Islet precursor cell (in vitro differentiated cells): ENCODE measurements at regions not wholly inside any gene's neighbourhood (a gene's known extent, or its start where the extent isn't known, plus 50 kb on each side); places are given as distances from the start of the nearest gene placed in this dataset.

ENCODE experiments used
- DNase-seq: peaks from one replicate; pipeline ENCODE4 v3.0.0-alpha.2; 2018

GRCh38 chr3:99295836-99296235, 342.6 kb upstream of the COL8A1 start:
- DNase-seq, result no peak

GRCh38 chr3:99294092-99294491, 344.3 kb upstream of the COL8A1 start:
- peak; percentile 47 for DNase-seq

- no peak for DNase-seq
Measured at GRCh38 chr3:99287876-99288275, 350.5 kb upstream of the COL8A1 start.

GRCh38 chr3:99286266-99286845, 352.0 kb upstream of the COL8A1 start:
- DNase-seq, result no peak

- no peak for DNase-seq
Measured at GRCh38 chr3:99269606-99270351, 368.3 kb upstream of the DCBLD2 start.

GRCh38 chr3:99256788-99257187, 355.3 kb upstream of the DCBLD2 start:
- DNase-seq, result no peak

- no peak for DNase-seq
Measured at GRCh38 chr3:99253963-99254355, 352.5 kb upstream of the DCBLD2 start.

- no peak for DNase-seq
Measured at GRCh38 chr3:99250821-99251355, 349.4 kb upstream of the DCBLD2 start.

- DNase-seq, result no peak
Measured at GRCh38 chr3:99250272-99250671, 348.8 kb upstream of the DCBLD2 start.

- DNase-seq, result no peak
Measured at GRCh38 chr3:99249627-99250026, 348.1 kb upstream of the DCBLD2 start.

- DNase-seq, result no peak
Measured at GRCh38 chr3:99248913-99249312, 347.4 kb upstream of the DCBLD2 start.

GRCh38 chr3:99248130-99248529, 346.6 kb upstream of the DCBLD2 start:
- DNase-seq, result no peak

- DNase-seq, result no peak
Measured at GRCh38 chr3:99246010-99246654, 344.6 kb upstream of the DCBLD2 start.

- no peak for DNase-seq
Measured at GRCh38 chr3:99242271-99242670, 340.8 kb upstream of the DCBLD2 start.

GRCh38 chr3:99240700-99241099, 339.2 kb upstream of the DCBLD2 start:
- DNase-seq, result no peak

- no peak for DNase-seq
Measured at GRCh38 chr3:99236576-99236975, 335.1 kb upstream of the DCBLD2 start.

GRCh38 chr3:99232696-99233095, 331.2 kb upstream of the DCBLD2 start:
- DNase-seq, result no peak

GRCh38 chr3:99218468-99218867, 317.0 kb upstream of the DCBLD2 start:
- DNase-seq, result no peak

GRCh38 chr3:99212969-99213368, 311.5 kb upstream of the DCBLD2 start:
- DNase-seq, result no peak

- DNase-seq, result no peak
Measured at GRCh38 chr3:99211309-99211708, 309.8 kb upstream of the DCBLD2 start.

- no peak for DNase-seq
Measured at GRCh38 chr3:99199021-99199420, 297.5 kb upstream of the DCBLD2 start.

- DNase-seq, result no peak
Measured at GRCh38 chr3:99191186-99191585, 289.7 kb upstream of the DCBLD2 start.

- DNase-seq, result no peak
Measured at GRCh38 chr3:99188936-99189335, 287.4 kb upstream of the DCBLD2 start.

- DNase-seq, result no peak
Measured at GRCh38 chr3:99186016-99186415, 284.5 kb upstream of the DCBLD2 start.
